HG02970 (cell line): ENCODE measurements at regions not wholly inside any gene's neighbourhood (a gene's known extent, or its start where the extent isn't known, plus 50 kb on each side); places are given as distances from the start of the nearest gene placed in this dataset.
"Not testable (repeated sequence)": the region's sequence is repeated elsewhere in the genome, so short reads cannot be mapped to it uniquely, and the experiment has no call there.

ENCODE experiments used
- ATAC-seq: cut with Tn5 transposase; IDR thresholded peaks from one replicate; pipeline ENCODE4 v1.9.1; 2021; ENCODE audit warnings: mild to moderate bottlenecking, moderate library complexity, moderate number of reproducible peaks; ENCODE audit not compliant: unreplicated experiment, low FRiP score

DNA sequence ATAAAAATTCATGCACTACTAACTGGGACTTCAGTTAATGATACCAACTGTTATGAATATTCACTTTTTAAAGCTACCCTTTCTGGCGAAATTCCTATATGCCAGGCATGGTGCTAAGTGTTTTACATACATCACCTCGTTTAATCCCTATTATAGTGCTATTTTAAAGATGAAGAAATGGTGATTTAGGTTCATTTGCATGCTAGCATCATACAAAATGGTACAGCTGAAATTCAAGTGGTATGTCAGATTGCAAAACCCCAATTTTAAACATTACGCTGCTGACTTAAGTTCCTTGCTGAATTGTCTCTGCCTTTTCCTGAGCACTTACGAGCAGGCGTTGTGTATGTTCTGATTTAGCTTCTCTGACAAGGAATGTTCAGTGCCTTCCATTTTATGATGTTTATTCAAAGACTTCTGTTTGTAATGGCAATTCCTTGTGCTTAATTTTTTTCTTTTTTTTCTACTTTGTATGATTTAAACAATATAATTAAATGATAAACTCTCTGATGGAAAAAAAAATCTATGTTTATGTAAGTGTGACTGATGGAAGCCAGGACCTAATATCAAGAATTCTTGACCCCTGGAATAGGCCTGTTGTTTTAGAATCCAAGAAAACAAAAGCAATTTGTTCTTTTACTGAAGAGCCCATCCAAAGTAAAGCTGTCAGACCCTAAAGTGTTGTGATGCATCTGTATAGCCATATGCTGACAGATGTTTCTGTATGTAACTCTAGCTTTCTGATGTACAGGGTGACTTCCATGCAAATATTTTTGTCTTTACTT lies 148.1 kb downstream of the PCDH7 start:
- ATAC-seq: no peak

DNA sequence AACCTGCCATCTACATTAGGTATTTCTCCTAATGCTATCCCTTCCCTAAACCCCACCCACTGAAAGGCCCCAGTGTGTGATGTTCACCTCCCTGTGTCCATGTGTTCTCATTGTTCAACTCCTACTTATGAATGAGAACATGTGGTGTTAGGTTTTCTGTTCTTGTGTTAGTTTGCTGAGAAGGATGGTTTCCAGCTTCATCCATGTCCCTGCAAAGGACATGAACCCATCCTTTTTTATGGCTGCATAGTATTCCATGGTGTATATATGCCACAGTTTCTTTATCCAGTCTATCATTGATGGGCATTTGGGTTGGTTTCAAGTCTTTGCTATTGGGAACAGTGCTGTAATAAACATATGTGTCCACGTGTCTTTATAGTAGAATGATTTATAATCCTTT lies 149.2 kb downstream of the PCDH7 start:
- not testable (repeated sequence) for ATAC-seq

- no peak for ATAC-seq
Measured at GRCh38 chr4:30870513-30870912, 150.3 kb downstream of the PCDH7 start.

GRCh38 chr4:30875658-30876269 lies 155.6 kb downstream of the PCDH7 start:
- ATAC-seq: no peak

GRCh38 chr4:30879855-30880598 lies 159.9 kb downstream of the PCDH7 start:
- ATAC-seq: no peak

DNA sequence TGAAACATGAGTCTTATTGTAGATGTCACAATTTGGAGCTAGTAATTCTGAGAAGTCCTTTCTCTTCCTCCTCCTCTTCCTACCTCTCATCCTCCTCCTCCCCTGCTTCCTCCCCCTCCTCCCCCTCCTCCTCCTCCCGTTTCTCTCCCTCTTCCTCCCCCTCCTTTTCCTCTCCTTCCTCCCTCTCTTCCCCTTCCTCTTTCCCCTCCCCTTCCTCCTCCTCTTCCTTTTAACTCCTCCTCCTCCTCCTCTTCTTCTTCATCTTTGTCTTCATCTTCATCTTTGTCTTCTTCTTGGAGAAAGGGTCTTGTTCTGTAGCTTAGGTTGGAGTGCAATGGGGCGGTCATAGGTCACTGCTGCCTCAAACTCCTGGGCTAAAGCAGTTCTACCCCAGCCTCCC lies 161.8 kb downstream of the PCDH7 start:
- ATAC-seq: no peak

DNA sequence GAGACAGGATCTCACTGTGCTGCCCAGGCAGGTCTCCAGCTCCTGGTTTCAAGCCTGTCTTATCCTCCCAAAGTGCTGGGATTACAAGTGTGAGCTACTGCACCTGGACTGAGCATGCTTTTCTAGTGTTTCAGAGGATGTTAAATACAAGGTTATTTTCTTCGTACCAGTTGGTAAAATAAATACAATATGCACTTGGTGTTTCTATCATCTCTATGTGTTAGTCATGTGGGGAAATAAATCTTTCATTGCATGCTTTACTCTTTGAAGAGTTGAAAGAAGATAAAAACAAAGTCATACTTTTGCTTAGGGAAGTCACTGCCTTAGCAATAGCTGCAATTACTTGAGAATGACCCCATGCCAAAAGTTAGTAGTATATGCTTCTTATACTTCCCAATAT lies 162.3 kb downstream of the PCDH7 start:
- ATAC-seq: no peak

GRCh38 chr4:30882995-30883675 lies 163.0 kb downstream of the PCDH7 start:
- ATAC-seq: no peak

- ATAC-seq: no peak
Measured at GRCh38 chr4:30901461-30902451, 181.6 kb downstream of the PCDH7 start.

GRCh38 chr4:30903502-30904214 lies 183.5 kb downstream of the PCDH7 start:
- ATAC-seq: no peak

DNA sequence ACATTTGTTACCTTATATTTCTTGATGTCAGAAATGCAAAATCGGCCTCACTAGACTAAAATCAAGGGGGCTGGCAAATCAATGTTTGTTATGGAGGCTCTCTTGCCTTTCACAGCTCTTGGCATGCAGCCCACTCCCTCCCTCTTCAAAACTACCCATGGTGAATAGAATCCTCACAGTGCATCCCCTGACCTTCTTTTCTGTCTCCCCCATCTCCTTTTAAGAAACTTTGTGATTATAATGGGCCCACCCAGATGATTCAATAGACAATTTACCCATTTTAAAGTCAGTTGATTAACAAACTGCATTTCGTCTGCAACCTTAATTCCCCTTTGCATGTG lies 184.0 kb downstream of the PCDH7 start:
- no peak for ATAC-seq

- ATAC-seq: peak; percentile 78
Measured at GRCh38 chr4:30904588-30904987, 184.4 kb downstream of the PCDH7 start.

DNA sequence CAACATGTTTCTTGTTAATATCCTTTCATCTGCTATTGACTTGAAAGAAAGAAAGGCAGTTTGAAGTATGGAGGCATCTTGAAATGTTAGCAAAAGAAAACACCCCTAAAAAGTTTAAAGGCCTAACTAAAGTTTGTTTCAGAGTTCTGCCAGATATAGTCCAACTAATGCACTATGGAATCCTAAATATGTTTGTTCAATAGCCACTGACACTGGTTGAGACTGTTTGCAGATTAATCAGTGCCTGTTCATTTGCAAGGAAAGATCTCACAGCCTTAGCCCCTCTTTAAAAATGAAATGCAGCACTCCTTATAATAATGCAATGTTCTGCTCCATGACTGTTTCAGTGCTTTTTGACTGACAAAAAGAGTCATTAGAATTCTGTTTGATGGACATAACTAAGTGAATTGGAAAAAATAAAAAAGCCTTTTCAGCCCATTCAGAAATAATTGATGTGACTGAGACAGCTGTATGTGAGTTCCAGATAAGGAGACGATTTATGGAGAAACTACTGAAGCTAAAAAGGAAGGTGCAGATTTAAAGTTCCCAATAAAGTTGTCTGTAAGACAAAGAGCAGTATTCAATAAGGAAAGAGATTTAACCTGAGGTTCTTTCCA lies 192.0 kb downstream of the PCDH7 start:
- ATAC-seq: no peak

DNA sequence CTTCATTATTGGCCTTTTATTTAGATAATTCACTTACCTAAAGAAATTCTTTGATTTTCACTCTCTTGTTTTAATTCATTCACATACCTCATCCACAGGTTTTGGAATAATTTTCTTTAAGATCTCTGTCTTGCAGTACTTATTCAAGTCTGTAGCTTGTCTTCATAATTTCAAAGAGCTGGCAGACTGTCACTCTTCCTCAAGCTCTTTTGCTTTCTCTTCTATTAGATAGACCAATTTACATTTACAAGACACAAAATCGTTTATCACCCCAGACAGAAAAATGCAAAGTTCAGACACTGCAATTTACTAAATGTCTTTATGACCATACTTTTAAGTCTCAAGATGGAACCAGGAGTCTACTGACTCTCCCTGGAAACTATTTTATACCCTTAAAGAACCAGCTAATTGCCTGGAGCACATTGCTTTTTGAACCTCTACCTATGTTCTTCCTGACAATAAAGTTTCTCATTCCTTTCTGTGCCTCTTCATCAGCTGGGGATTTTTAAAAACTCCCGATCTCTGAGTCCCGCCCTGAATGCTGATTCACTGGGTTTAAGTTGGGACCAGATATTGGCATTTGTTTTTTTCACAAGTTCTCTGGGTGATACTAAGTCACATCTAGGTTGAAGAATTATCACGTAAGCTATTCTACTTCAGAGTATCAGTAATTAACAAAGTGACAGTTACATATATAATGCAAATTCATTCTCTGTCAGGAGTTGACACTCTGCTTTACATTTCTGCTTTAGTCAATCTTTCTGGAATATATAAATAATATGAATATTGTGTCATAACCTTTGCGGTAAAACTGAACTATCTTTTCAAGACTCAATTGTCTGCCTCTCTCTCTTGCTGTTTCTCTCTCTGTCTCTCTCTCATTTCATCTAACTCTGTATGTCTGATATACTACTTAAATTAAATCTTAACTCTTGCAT lies 196.4 kb downstream of the PCDH7 start:
- no peak for ATAC-seq

DNA sequence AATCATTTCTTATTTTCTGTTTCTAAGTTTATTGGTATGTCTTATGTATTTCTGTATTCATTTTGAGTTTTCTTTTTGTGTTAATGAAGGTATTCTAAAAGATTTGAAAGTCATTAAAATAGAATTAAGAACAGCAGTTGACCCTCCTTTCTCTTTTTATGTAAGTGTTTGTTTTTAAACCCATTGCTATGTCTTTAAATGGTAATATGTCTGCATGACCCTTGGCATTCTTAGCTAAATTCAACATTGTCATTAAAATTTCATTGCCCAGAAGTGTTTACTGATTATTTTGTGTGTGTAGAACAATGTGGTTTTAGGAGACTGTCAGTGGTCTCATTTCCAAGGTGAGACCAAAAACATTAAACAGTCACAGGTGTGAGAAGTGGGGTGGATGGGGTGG lies 197.8 kb downstream of the PCDH7 start:
- no peak for ATAC-seq

- no peak for ATAC-seq
Measured at GRCh38 chr4:30919458-30919857, 199.3 kb downstream of the PCDH7 start.

DNA sequence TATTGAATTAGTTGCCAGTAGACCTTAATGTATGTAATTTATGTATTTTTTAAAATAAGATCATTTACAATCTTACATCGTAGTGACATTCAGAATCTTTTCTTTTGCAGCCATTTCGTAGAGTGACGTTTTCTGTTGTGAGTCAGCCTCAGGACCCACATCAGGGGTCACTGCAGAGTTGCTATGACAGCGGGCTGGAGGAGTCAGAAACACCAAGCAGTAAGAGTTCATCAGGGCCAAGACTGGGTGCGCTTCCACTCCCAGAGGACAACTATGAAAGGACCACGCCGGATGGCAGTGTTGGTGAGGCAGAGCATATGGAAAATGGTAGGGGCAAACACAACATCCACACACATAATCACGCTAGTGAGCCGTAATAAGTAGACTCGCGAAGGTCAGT lies 199.9 kb downstream of the PCDH7 start:
- ATAC-seq: no peak

DNA sequence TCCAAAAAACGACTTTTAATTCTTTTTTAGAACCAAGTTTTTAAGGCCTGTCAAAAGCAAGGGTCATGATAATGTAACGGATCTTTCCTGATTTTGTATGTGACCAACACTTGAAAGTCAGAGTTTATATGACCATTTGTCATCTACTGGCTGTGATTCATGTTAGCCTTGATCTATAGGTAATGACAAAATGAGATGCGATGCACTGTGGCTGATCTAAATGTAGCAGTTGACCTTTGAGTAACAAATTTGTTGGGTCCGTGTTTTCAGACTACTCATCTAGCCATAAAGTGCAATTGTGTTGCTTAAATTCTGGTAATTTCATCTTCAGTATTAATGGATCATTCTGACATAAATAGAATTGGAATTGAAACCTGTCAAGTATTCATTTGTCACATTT lies 202.5 kb downstream of the PCDH7 start:
- ATAC-seq: no peak
